GM12873 (cell line): ENCODE measurements at regions not wholly inside any gene's neighbourhood (a gene's known extent, or its start where the extent isn't known, plus 50 kb on each side); places are given as distances from the start of the nearest gene placed in this dataset.

ENCODE experiments used
- CTCF ChIP-seq: IDR thresholded peaks from 2 replicates; pipeline ENCODE4 v1.5.1; 2012; ENCODE audit warnings: low read depth, mild to moderate bottlenecking, moderate library complexity, low read length, control low read depth; ENCODE audit not compliant: insufficient read depth; ENCODE audit errors: missing control alignments

- no peak for TF ChIP-seq CTCF
These were observed 187.2 kb downstream of the SHOX start for GRCh38 chrX:817759-818300.

- TF ChIP-seq CTCF = no peak
These were observed 185.8 kb downstream of the SHOX start for GRCh38 chrX:816411-816810.

GRCh38 chrX:810186-810585 is 179.6 kb downstream of the SHOX start:
- no peak for TF ChIP-seq CTCF

GRCh38 chrX:809081-809480 is 178.5 kb downstream of the SHOX start:
- TF ChIP-seq CTCF = no peak

- TF ChIP-seq CTCF = no peak
These were observed 176.0 kb downstream of the SHOX start for GRCh38 chrX:806586-806985.

GRCh38 chrX:805988-806387 is 175.4 kb downstream of the SHOX start:
- no peak for TF ChIP-seq CTCF

- no peak for TF ChIP-seq CTCF
These were observed 174.6 kb downstream of the SHOX start for GRCh38 chrX:805103-805670.
